ENCODE measurements at regions not wholly inside any gene's neighbourhood (a gene's known extent, or its start where the extent isn't known, plus 50 kb on each side); places are given as distances from the start of the nearest gene placed in this dataset.

DNA sequence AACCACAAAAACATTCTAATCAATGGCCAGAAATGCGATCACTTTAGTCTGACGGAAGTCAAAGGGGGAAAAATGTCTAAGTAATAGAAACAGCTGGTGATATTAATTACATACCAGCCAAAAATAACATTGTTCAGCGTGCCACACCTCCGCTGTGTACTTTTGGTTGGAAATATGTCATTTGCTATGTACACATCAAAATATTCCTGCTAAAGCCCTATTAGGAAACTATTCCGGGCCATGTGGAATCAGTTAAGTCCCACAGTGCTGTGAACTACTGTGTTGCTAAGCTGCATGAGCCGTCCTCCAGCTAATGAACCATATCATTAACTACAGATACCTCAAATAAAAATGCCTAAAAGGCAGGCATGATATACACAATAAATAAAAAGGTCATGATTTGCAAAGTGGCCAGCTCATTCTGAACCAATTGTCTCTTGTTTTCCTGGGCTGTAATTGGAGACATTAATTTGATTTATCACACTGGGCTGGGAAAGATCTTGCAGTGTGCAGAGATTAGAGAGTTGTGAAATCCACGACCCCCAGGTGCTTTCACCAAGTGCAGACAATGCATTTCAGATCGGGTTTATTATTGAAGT is 200.5 kb upstream of the LRTM1 start:
- TF ChIP-seq, protein P1, sequence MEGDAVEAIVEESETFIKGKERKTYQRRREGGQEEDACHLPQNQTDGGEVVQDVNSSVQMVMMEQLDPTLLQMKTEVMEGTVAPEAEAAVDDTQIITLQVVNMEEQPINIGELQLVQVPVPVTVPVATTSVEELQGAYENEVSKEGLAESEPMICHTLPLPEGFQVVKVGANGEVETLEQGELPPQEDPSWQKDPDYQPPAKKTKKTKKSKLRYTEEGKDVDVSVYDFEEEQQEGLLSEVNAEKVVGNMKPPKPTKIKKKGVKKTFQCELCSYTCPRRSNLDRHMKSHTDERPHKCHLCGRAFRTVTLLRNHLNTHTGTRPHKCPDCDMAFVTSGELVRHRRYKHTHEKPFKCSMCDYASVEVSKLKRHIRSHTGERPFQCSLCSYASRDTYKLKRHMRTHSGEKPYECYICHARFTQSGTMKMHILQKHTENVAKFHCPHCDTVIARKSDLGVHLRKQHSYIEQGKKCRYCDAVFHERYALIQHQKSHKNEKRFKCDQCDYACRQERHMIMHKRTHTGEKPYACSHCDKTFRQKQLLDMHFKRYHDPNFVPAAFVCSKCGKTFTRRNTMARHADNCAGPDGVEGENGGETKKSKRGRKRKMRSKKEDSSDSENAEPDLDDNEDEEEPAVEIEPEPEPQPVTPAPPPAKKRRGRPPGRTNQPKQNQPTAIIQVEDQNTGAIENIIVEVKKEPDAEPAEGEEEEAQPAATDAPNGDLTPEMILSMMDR (IDR thresholded peaks at IDR 0.05; ENCODE audit: unreplicated experiment) = no peak
- H3K4me1 Mint-ChIP-seq (ENCODE audit: unreplicated experiment) = peaks cover 9% of the 10 kb centered on the region
- no peaks in the 10 kb centered on the region for H3K27me3 Mint-ChIP-seq (ENCODE audit: unreplicated experiment)
- no peaks in the 10 kb centered on the region for H3K36me3 Mint-ChIP-seq (ENCODE audit: low read depth, unreplicated experiment)
- DNase-seq (ENCODE audit: low spot score) = no peak
- H3K9me3 Mint-ChIP-seq (ENCODE audit: unreplicated experiment) = no peaks in the 10 kb centered on the region
- H3K4me3 Mint-ChIP-seq (ENCODE audit: unreplicated experiment) = no peak overlapping the region
- no peak overlapping the region for H3K27ac Mint-ChIP-seq (ENCODE audit: unreplicated experiment)

DNA sequence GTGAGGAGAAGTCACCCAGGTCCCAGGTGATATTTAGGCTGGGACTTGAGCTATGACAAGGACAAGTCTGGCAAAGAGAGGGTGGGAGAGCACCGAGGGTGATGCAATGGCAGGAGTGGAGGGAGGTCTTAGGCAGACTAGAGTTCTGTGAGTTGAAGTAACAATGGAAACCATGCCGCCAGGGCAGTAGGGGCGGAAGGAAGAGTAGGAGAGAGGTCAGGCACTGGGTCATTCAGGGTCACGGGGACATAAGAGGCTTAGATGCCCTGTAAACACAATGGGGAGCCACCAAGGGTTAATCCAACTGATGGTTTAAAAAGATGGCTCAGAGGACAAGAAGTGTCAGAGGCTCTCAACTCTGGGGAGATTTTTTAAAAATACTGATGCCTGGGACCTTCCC is 199.7 kb upstream of the LRTM1 start:
- Mint-ChIP-seq H3K36me3 (ENCODE audit: low read depth, unreplicated experiment) (no peaks in the 10 kb centered on the region), H3K27me3 (ENCODE audit: unreplicated experiment) (no peaks in the 10 kb centered on the region), H3K9me3 (ENCODE audit: unreplicated experiment) (no peaks in the 10 kb centered on the region), H3K27ac (ENCODE audit: unreplicated experiment) (no peak overlapping the region), H3K4me1 (ENCODE audit: unreplicated experiment) (peaks cover 9% of the 10 kb centered on the region), H3K4me3 (ENCODE audit: unreplicated experiment) (no peak overlapping the region)
- TF ChIP-seq, protein P1 (IDR thresholded peaks at IDR 0.05; ENCODE audit: unreplicated experiment) = no peak
- no peak for DNase-seq (ENCODE audit: low spot score)

DNA sequence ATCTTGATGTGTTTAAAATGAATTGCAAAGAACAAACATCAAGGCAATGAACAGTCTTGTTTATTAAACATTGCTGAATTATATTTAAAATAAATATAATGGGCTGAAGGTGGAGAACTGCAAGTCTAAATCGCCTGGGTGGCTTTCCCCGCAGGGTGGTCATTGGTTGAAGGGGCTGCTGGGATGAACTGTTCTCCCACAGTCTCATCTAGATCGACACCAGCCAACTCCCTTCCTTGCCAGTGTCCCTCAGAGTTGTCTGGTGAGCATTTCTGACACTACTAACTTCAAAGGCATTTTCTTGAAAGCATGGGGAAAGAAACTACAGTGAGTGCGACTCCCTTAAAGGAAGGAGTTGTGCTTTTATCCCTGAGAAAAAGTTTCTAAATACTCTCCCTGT is 196.5 kb upstream of the LRTM1 start:
- no peak overlapping the region for H3K27ac Mint-ChIP-seq (ENCODE audit: unreplicated experiment)

More for the DNA sequence above, 196.5 kb upstream of the LRTM1 start:
- Mint-ChIP-seq H3K27me3 (ENCODE audit: unreplicated experiment) (no peaks in the 10 kb centered on the region), H3K9me3 (ENCODE audit: unreplicated experiment) (no peaks in the 10 kb centered on the region), H3K4me3 (ENCODE audit: unreplicated experiment) (no peak overlapping the region), H3K4me1 (ENCODE audit: unreplicated experiment) (peaks cover 9% of the 10 kb centered on the region), H3K36me3 (ENCODE audit: low read depth, unreplicated experiment) (no peaks in the 10 kb centered on the region)
- no peak for DNase-seq (ENCODE audit: low spot score)
- TF ChIP-seq, protein P1 (IDR thresholded peaks at IDR 0.05; ENCODE audit: unreplicated experiment) = no peak
